GM19351 (cell line): ENCODE measurements at regions not wholly inside any gene's neighbourhood (a gene's known extent, or its start where the extent isn't known, plus 50 kb on each side); places are given as distances from the start of the nearest gene placed in this dataset.

Experiments
- ATAC-seq: cut with Tn5 transposase; IDR thresholded peaks from one replicate; pipeline ENCODE4 v1.9.1; 2021; ENCODE audit warnings: mild to moderate bottlenecking, moderate library complexity; ENCODE audit not compliant: unreplicated experiment

GRCh38 chr3:139780593-139780992, 102.8 kb upstream of the NMNAT3 start:
- ATAC-seq: no peak

GRCh38 chr3:139778682-139779233, 101.0 kb upstream of the NMNAT3 start:
- ATAC-seq: no peak

DNA sequence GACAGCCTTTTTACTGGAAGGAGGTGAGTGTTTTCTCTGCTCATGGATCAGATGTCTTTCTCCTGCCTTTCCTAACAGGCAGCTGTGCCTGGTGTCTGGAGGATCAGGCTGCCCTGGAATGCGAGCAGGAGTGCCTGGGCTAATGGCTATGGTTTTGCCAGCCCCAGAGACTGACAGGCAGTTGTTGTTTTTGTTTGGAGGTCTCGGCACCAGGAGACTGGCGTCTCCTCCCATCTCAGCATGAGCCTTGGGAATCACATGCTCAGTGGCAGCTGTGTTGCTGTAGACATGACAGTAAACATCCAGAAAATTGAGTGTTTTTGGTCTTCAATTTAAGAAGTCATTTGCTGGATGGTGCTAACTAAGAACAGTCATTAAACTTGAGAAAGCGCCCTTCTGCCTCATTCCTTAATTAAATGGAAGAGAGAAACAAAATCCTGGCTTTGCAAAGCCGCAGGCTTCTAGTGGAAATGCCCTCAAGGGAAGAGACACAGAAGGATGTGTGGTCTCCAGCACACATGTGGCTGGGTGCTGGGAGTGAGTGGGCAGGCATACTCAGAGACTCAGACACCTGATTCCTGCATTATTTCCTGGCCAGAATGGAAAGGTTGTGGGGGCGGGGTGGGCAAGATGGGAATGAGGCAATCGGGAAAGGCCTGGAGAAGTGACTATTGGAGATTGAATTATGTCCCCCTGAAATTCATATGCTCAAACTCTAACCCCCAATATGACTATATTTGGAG, 97.0 kb upstream of the NMNAT3 start:
- ATAC-seq: no peak

DNA sequence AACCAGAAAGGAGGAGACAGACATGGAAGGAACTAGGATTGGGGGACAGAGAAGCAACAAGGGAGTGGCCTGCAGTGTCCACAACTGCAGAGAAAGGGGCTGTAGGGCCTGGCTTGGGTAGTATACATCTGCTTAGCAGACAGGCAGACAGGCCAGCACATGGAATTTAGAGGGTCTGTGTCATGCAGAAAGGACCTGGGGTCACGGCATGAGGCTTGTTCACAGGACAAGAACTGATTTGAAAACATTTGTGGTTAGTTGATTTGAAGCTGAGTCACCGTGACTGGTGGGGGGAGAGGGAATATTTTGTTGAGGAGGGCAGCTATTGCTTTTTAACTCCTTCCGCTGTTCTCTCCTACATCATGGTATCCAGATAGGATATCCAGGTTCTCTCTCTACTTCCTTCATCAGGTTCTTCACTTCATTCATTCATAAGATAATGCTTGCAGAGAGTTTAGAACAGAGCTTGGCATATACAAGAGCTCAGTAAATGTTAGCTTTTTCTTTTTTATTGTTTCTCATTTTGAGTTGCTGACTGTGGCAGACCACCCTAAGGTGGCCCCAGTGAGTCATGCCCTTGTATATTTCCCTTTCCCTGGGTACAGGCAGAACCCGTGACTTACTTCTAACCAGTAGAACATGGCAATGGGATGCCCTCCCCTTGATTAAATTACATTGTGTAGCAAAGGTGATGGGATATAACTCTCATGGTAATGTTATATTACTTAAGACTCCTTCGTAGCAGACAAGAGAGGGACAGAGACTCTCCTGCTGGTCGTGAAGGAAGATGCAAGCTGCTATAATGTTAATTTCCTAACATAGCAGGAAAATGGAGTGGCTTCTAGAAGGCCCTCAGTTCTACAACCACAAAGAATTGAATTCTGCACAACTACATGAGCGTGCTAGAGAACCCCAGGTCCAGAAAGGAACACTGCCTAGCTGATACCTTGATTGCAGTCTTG, 95.0 kb upstream of the NMNAT3 start:
- ATAC-seq: no peak

DNA sequence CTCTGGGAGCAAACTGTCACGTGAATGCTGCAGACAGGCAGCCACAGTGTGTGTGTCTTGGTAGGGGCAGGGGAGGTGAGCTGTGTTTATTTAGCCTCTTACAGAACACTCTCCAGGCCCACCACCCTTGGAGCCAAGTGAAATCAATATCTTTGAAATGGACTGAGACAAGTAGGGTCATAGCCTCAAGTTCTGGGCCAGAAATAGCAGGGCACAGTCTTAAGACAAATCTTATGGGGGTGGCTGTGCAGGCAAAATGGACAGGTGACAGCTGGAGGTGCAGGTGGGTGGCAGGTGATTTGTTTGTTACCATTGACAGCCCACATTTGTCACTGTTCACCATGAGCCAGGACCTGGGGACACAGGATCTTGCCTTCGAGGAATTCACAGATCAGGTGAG, 93.6 kb upstream of the NMNAT3 start:
- ATAC-seq: no peak

GRCh38 chr3:139770577-139770976, 92.8 kb upstream of the NMNAT3 start:
- ATAC-seq: no peak

- ATAC-seq: no peak
These were observed 92.0 kb upstream of the NMNAT3 start for GRCh38 chr3:139769796-139770195.

DNA sequence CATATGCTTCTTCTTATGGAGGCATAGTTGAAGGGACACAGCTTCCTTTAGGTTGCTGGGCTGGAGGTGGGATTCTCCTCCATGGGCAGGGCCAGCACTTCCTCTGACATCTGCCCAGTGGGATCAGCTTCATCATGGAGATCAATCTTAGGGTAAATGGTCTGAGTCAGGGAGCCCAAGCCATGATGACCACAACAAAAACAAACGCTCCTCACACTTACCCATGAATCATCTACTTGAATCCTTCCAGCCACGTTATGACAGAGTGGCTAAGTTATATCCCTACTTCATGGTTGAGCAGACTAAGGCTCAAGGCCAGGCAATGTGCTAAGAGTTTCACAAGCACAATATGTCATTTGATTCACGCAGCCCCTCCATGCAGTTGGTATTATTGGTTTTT, 87.2 kb upstream of the NMNAT3 start:
- no peak for ATAC-seq

- ATAC-seq: no peak
These were observed 86.5 kb upstream of the NMNAT3 start for GRCh38 chr3:139764069-139764905.

GRCh38 chr3:139762302-139762701, 84.5 kb upstream of the NMNAT3 start:
- ATAC-seq: no peak

- ATAC-seq: no peak
These were observed 81.7 kb upstream of the NMNAT3 start for GRCh38 chr3:139759470-139759869.

GRCh38 chr3:139758654-139759291, 81.0 kb upstream of the NMNAT3 start:
- no peak for ATAC-seq

- ATAC-seq: no peak
These were observed 79.8 kb upstream of the NMNAT3 start for GRCh38 chr3:139757448-139758030.

DNA sequence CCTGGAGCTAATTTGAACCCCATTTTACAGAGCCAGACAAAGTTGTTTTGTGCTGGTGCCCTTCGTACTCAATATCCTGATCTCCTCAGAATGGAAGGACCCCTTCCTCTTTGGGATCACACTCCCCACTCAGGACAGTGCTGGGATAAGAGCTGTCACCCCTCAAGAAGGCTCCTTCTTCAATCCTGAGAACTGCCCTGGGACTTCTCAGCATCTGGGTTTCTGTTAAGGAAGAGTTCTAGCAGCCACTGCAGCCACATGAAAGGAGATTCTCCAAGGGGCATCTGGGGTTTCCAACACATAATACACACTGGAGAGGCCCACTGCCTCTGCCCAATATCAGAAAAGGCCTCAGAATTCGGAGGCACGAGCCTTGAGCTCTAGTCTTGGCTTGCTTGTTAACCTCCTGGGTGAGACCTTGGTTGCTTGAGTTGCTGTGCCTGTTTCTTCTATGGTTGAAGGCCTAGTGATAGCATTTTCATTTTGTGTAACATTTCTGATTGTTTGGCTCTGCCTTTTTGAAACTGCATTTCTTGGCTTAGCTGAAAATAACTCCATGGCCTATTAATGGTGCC, 78.8 kb upstream of the NMNAT3 start:
- no peak for ATAC-seq

DNA sequence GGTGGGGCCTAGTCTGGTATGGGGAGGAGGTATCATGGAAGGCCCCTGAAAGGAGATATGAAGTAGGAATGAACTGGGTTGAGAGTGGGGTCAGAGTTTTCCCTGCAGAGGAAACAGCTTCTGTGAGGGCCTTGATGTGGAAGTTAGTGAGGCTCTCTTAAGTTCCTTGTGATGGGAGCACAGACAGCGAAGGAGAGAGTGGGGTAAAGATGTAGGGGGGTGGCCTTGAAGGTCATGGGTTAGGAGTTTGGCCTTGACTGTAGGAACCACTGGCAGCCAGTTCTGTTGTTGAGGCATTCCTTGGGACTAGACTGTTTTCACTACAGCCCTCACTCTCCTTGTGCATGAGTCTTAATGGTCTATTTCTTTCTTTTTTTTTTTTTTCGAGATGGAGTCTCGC, 77.8 kb upstream of the NMNAT3 start:
- ATAC-seq: no peak

DNA sequence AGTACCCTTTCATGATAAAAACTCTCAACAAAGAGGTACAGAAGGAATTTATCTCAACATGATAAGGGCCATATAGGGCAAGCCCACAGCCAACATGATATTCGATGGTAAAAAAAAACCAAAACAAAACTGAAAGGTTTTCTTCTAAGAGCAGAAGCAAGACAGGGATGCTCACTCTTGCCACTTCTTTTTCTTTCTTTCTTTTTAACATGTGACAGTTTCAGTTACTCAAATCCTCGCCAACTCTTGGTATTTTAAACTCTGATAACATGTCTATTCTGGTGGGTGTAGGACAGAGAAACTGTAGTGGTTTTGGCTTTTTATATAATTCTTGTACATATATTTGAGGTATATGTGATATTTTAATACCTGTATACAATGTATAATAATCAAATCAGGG, 74.0 kb upstream of the NMNAT3 start:
- ATAC-seq: peak; percentile 90

DNA sequence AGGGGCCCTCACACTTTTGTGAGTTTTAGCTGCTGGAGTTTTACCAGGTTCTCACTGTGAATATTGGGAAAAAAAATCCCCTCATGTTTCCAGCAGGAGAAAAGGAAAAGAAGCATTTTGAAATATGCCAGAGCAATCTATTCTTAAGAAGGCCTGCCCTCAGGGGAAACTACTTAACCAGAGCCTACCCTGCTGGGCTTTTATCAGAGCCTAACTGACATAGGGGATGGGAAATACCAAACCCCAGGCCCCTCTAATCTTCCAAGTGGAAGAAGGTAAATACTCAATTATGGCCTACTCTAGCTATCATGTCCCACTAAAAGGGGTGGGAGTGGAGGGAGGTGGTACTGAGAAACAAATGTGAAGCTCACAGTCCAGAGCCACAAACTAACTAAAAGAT, 68.7 kb upstream of the NMNAT3 start:
- no peak for ATAC-seq

- no peak for ATAC-seq
These were observed 68.1 kb upstream of the NMNAT3 start for GRCh38 chr3:139745831-139746230.

GRCh38 chr3:139738697-139739096, 60.9 kb upstream of the NMNAT3 start:
- no peak for ATAC-seq
